Neural crest cell (in vitro differentiated cells): ENCODE measurements at regions not wholly inside any gene's neighbourhood (a gene's known extent, or its start where the extent isn't known, plus 50 kb on each side); places are given as distances from the start of the nearest gene placed in this dataset.

Source experiments
- DNase-seq: peaks from one replicate; pipeline ENCODE4 v3.0.0; 2021; ENCODE audit warnings: low read depth, mixed read lengths, low spot score
- H3K27ac Mint-ChIP-seq: one replicate; pipeline ENCODE4 v1.8.0; 2021; ENCODE audit warnings: mild to moderate bottlenecking, mixed read lengths; ENCODE audit not compliant: unreplicated experiment
- H3K27me3 Mint-ChIP-seq: 2 replicates; pipeline ENCODE4 v1.8.0; 2021; ENCODE audit warnings: low read depth, mild to moderate bottlenecking, mixed read lengths
- H3K36me3 Mint-ChIP-seq: 2 replicates; pipeline ENCODE4 v1.8.0; 2021; ENCODE audit warnings: low read depth, mild to moderate bottlenecking, mixed read lengths
- H3K4me1 Mint-ChIP-seq: 2 replicates; pipeline ENCODE4 v1.8.0; 2021; ENCODE audit warnings: mixed read lengths
- H3K4me3 Mint-ChIP-seq: one replicate; pipeline ENCODE4 v1.8.0; 2021; ENCODE audit warnings: mild to moderate bottlenecking, mixed read lengths
- H3K9me3 Mint-ChIP-seq: 2 replicates; pipeline ENCODE4 v1.8.0; 2021; ENCODE audit warnings: mixed read lengths
- CTCF ChIP-seq: fragments of 200-600 bp; sonication (generic); conservative IDR thresholded peaks from 2 replicates; pipeline ENCODE4 v1.5.0; 2021; ENCODE audit warnings: antibody characterized with exemption, mild to moderate bottlenecking

DNA sequence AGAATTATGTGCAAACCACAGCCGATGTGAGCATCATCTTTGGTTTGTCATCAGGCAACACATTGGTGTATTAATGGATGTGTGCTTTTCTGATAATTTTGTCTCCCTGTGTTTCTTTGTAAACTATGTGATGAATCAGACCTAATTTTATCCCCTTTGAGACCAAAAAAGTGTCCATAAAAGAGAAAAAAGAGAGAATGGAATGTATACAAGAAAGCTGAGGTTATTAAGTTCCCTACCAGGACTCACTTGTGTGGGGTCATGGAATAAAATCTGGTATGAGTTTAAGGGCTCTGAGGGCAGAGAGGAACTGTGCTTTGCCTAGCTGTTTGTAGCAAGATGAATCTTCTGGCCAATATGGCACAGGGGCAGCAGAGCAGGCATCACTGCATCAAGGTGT, 239.5 kb upstream of the HAND2 start:
- H3K27me3 Mint-ChIP-seq: peaks cover 23% of the 10 kb centered on the region
- no peak for TF ChIP-seq CTCF
- peaks cover 2% of the 10 kb centered on the region for H3K36me3 Mint-ChIP-seq
- DNase-seq: no peak
- no peak overlapping the region for H3K27ac Mint-ChIP-seq
- H3K9me3 Mint-ChIP-seq: peaks cover 10% of the 10 kb centered on the region
- H3K4me1 Mint-ChIP-seq: no peaks in the 10 kb centered on the region
- no peak overlapping the region for H3K4me3 Mint-ChIP-seq

GRCh38 chr4:173767650-173768049, 237.6 kb upstream of the HAND2 start:
- Mint-ChIP-seq H3K9me3 (peaks cover 3% of the 10 kb centered on the region), H3K27ac (no peak overlapping the region), H3K36me3 (peaks cover 2% of the 10 kb centered on the region), H3K4me1 (no peaks in the 10 kb centered on the region), H3K4me3 (no peak overlapping the region), H3K27me3 (peaks cover 23% of the 10 kb centered on the region)
- DNase-seq: no peak
- TF ChIP-seq CTCF: no peak

DNA sequence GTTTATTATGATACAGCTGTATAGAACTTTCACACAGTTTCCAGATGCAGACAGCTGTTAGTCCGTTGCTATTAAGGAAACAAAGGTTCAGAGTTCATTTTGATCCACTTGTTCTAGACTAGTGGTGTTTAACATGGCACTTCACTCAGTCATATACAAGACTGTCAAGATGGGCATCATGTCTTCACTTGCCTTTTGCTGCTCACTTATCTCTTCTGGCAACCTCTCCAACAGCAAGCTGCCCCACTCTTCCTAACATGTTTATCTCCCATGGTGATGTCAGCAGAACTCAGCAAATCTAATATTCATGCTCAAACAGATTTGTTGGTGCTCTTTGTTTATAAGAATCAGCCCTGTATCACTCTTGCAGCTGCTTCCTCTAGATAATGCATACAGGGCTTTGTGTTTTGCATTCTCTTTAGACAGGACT, 236.2 kb upstream of the HAND2 start:
- Mint-ChIP-seq H3K4me1 (no peaks in the 10 kb centered on the region), H3K27me3 (peaks cover 22% of the 10 kb centered on the region), H3K4me3 (no peak overlapping the region), H3K36me3 (no peaks in the 10 kb centered on the region), H3K27ac (no peak overlapping the region), H3K9me3 (no peaks in the 10 kb centered on the region)
- TF ChIP-seq CTCF: no peak
- no peak for DNase-seq

- Mint-ChIP-seq H3K36me3 (no peaks in the 10 kb centered on the region), H3K9me3 (no peaks in the 10 kb centered on the region), H3K27ac (no peak overlapping the region), H3K4me3 (no peak overlapping the region), H3K4me1 (no peaks in the 10 kb centered on the region), H3K27me3 (peaks cover 18% of the 10 kb centered on the region)
- TF ChIP-seq CTCF: no peak
- no peak for DNase-seq
These were observed 235.7 kb upstream of the HAND2 start for GRCh38 chr4:173765751-173766150.

GRCh38 chr4:173763389-173763788, 233.4 kb upstream of the HAND2 start:
- Mint-ChIP-seq H3K4me3 (no peak overlapping the region), H3K36me3 (no peaks in the 10 kb centered on the region), H3K9me3 (no peaks in the 10 kb centered on the region), H3K27ac (no peak overlapping the region), H3K27me3 (peaks cover 17% of the 10 kb centered on the region), H3K4me1 (no peaks in the 10 kb centered on the region)
- DNase-seq: no peak
- no peak for TF ChIP-seq CTCF

- H3K27ac Mint-ChIP-seq: no peak overlapping the region
- DNase-seq: no peak
- H3K4me1 Mint-ChIP-seq: no peaks in the 10 kb centered on the region
- H3K36me3 Mint-ChIP-seq: no peaks in the 10 kb centered on the region
- H3K27me3 Mint-ChIP-seq: peaks cover 17% of the 10 kb centered on the region
- no peak for TF ChIP-seq CTCF
- H3K4me3 Mint-ChIP-seq: no peak overlapping the region
- no peaks in the 10 kb centered on the region for H3K9me3 Mint-ChIP-seq
These were observed 231.9 kb upstream of the HAND2 start for GRCh38 chr4:173761938-173762337.
